ENCODE measurements at regions not wholly inside any gene's neighbourhood (a gene's known extent, or its start where the extent isn't known, plus 50 kb on each side); places are given as distances from the start of the nearest gene placed in this dataset.

DNA sequence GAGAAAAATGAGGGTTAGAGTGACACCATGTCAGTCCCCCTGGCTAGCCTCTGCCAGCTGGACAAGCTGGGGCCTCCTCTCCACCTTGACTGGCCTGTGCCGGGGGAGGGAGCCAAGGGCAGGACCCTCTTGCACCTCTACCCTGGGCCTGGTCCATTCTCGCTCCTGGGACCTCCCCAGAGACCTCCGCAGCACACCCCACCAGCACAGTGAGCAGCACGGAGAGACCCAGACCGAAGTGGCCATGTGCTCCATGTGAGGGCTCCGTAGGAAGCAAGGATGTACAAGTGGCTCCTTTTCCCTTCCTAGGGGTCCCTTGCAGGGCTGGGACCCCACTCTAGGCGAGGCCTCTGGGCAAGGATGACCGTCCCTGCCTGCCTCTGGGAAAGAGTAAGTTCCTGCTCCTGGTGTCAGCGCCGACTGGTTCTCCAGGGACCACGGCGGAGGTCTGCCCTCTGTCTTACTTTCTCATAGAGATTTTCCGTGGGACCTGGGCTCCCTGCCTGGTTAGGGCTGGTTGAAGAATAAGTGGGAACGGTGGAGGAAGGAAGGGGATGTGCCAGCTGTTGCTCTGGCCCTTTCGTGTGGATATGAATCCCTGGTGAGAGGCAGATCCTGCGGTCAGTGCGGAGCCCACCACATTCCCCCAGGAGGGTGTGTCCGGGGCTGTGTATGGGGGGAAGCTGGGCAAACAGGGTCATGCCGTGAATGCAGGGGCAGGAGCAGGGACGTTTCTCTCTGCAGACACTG, 124.2 kb downstream of the METRNL start:
- H2BK5ac ChIP-seq (ENCODE audit: low read depth, low read length): no peak overlapping the region
- TF ChIP-seq NANOG (IDR thresholded peaks at IDR 0.05; ENCODE audit: insufficient read depth, low read depth, low read length, poor library complexity, severe bottlenecking) (no peak), TAF7 (optimal IDR thresholded peaks at IDR 0.05; ENCODE audit: borderline replicate concordance, low read depth, low read length) (no peak), POU5F1 (IDR thresholded peaks at IDR 0.05; ENCODE audit: low read depth, low read length) (no peak), YY1 (IDR thresholded peaks at IDR 0.05; ENCODE audit: low read depth, low read length) (no peak), NRF1 (IDR thresholded peaks at IDR 0.05; ENCODE audit: low read depth, low read length) (no peak)
- TF ChIP-seq, protein P1, sequence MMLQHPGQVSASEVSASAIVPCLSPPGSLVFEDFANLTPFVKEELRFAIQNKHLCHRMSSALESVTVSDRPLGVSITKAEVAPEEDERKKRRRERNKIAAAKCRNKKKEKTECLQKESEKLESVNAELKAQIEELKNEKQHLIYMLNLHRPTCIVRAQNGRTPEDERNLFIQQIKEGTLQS (IDR thresholded peaks at IDR 0.05; ENCODE audit: insufficient read depth, low read depth, low read length): no peak
- TF ChIP-seq, protein P2, sequence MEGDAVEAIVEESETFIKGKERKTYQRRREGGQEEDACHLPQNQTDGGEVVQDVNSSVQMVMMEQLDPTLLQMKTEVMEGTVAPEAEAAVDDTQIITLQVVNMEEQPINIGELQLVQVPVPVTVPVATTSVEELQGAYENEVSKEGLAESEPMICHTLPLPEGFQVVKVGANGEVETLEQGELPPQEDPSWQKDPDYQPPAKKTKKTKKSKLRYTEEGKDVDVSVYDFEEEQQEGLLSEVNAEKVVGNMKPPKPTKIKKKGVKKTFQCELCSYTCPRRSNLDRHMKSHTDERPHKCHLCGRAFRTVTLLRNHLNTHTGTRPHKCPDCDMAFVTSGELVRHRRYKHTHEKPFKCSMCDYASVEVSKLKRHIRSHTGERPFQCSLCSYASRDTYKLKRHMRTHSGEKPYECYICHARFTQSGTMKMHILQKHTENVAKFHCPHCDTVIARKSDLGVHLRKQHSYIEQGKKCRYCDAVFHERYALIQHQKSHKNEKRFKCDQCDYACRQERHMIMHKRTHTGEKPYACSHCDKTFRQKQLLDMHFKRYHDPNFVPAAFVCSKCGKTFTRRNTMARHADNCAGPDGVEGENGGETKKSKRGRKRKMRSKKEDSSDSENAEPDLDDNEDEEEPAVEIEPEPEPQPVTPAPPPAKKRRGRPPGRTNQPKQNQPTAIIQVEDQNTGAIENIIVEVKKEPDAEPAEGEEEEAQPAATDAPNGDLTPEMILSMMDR (IDR thresholded peaks at IDR 0.05; ENCODE audit: control extremely low read depth in 1 of 3, insufficient read depth in 1 of 3, low read depth in 1 of 3, low read length in 3 of 3): no peak
- H3K79me1 ChIP-seq (ENCODE audit: low read depth, low read length): no peaks in the 10 kb centered on the region
- no peak overlapping the region for H2BK15ac ChIP-seq (ENCODE audit: low read length)
- H4K20me1 ChIP-seq (replicated peaks in 1 of 2; ENCODE audit: control insufficient read depth in 1 of 2, insufficient read depth in 2 of 2, low read length in 2 of 2): no peaks in the 10 kb centered on the region
- no peaks in the 10 kb centered on the region for H3K4me1 ChIP-seq (replicated peaks in 1 of 4; ENCODE audit: control insufficient read depth in 3 of 4, insufficient read depth in 4 of 4, low read length in 3 of 4)
- no peak overlapping the region for H3K9ac ChIP-seq (replicated peaks in 1 of 4; ENCODE audit: extremely low read depth in 1 of 4, low read depth in 3 of 4, low read length in 3 of 4)
- peak in 1 of 2 experiments; percentile 28 for DNase-seq (ENCODE audit: low read depth in 1 of 2, low spot score in 2 of 2)
- ChIA-PET CTCF (ENCODE audit: partially characterized antibody) (interaction anchor here (1.0 to 1.2 kb wide), 4 partner anchors 30 to 421 kb away, joined by 3 read pairs; no protein-coding TSS in a partner anchor), POLR2A (ENCODE audit: partially characterized antibody) (no interaction called here)
- 84% methylated on average over 19 of the region's 20 CpGs; no CpG with 5 or more reads in 1 of the 2 experiments for WGBS, 2 experiments (ENCODE audit: extremely low coverage in 1 of 2, insufficient coverage in 1 of 2, insufficient read length in 1 of 2, insufficient replicate concordance in 2 of 2, low coverage in 1 of 2, low lambda C conversion rate in 2 of 2, missing lambda C conversion rate in 1 of 2)
- H4K8ac ChIP-seq (ENCODE audit: extremely low read depth, insufficient read depth, low read length): no peak overlapping the region
- no peaks in the 10 kb centered on the region for H3K27me3 ChIP-seq (replicated peaks in 1 of 4; ENCODE audit: control insufficient read depth in 3 of 4, extremely low read depth in 1 of 4, insufficient read depth in 3 of 4, low read length in 3 of 4)
- H3K27ac ChIP-seq (ENCODE audit: low read depth, low read length): no peak overlapping the region
- no peak overlapping the region for H3K18ac ChIP-seq (ENCODE audit: extremely low read depth, low read length)
- no peaks in the 10 kb centered on the region for H3K36me3 ChIP-seq (ENCODE audit: control insufficient read depth in 2 of 4, insufficient read depth in 4 of 4, low read length in 3 of 4)
- no peak overlapping the region for H2BK20ac ChIP-seq (ENCODE audit: low read length)
- no peak overlapping the region for H2BK120ac ChIP-seq (replicated peaks; ENCODE audit: low read depth, low read length)
- H2AK5ac ChIP-seq (ENCODE audit: low read depth, low read length): no peak overlapping the region
- no peak overlapping the region for H2AFZ ChIP-seq (ENCODE audit: low read length)
- H3K23ac ChIP-seq (ENCODE audit: insufficient read length): no peak overlapping the region
- peaks cover 49 to 77% of the 10 kb centered on the region in 2 experiments for H3K9me3 ChIP-seq (ENCODE audit: insufficient read depth in 2 of 2, low read depth in 1 of 2, low read length in 1 of 2)
- H3K14ac ChIP-seq (ENCODE audit: insufficient read length): no peak overlapping the region
- H3K4ac ChIP-seq (replicated peaks; ENCODE audit: insufficient read length, low read depth, low read length): no peak overlapping the region
- H2BK12ac ChIP-seq (ENCODE audit: low read depth, low read length): no peak overlapping the region
- no peaks in the 10 kb centered on the region for H3K23me2 ChIP-seq (ENCODE audit: low read depth, low read length)
- H3K79me2 ChIP-seq (ENCODE audit: control insufficient read depth in 1 of 2, insufficient read depth in 2 of 2, low read length in 2 of 2): no peaks in the 10 kb centered on the region
- H3K56ac ChIP-seq (replicated peaks; ENCODE audit: insufficient read length, low read depth, low read length): no peak overlapping the region
- no peak overlapping the region for H3K4me3 ChIP-seq (ENCODE audit: extremely low read depth in 1 of 4, insufficient read depth in 2 of 4, low read depth in 3 of 4, low read length in 4 of 4)
- no peak overlapping the region for H4K5ac ChIP-seq (ENCODE audit: insufficient read length, low read depth, low read length)
- H4K91ac ChIP-seq (replicated peaks; ENCODE audit: insufficient read length, low read length): no peak overlapping the region
- H3K4me2 ChIP-seq (ENCODE audit: insufficient read depth in 1 of 2, low read depth in 2 of 2, low read length in 2 of 2): no peak overlapping the region
- no peak for FAIRE-seq
